Stimulated activated CD8-positive, alpha-beta memory T cell treated with anti-CD3 and anti-CD28 coated beads, Interleukin-7, amount 100 ng/mL, for 48 hours (primary cell): ENCODE measurements at regions not wholly inside any gene's neighbourhood (a gene's known extent, or its start where the extent isn't known, plus 50 kb on each side); places are given as distances from the start of the nearest gene placed in this dataset.

Experiments used
- DNase-seq, 2 donors: peaks; one replicate each; pipeline ENCODE4 v3.0.0-alpha.2; 2020; ENCODE audit warnings: low read depth in 1 of 2; ENCODE audit errors: extremely low read depth in 1 of 2

DNA sequence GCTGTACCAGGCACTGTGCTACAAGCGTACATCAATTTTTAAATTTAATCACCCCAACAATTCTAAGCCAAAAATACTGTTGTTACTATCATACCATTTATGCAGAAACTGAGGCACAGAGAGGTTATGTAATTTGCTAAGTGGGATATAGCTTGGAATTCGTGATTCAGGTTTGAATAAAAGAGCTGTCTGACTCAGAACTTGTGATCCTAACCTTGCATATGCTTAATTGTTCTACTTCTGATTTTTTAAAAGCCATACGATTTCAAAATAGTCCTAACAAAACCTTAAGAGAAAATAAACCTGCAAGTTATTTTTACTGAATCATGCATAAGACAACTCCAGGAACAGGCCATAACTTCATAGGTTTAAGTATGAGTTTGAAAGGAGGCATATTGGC is 498.0 kb upstream of the CFAP20DC start:
- no peak for DNase-seq

DNA sequence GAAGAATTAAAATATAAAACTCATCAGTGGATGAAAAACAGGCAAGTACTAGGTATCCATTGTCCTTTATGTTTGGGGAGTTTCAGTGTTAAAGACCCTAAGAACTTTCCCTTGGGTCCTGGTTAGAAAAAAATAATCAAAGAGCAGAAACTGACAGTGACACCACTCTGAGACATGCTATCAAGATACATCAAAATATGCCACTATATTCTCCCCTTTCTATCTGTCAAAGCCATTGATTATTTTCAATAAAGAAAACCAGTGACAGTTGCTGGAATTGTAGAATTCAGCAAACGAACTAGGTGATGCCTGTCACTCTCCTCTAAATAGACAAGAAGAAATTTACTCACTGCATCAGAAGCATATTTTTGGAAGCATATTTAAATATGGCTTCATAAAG is 496.7 kb upstream of the CFAP20DC start:
- DNase-seq, result no peak

- DNase-seq, result no peak
Observed at GRCh38 chr3:59545374-59545773, 495.5 kb upstream of the CFAP20DC start.

DNA sequence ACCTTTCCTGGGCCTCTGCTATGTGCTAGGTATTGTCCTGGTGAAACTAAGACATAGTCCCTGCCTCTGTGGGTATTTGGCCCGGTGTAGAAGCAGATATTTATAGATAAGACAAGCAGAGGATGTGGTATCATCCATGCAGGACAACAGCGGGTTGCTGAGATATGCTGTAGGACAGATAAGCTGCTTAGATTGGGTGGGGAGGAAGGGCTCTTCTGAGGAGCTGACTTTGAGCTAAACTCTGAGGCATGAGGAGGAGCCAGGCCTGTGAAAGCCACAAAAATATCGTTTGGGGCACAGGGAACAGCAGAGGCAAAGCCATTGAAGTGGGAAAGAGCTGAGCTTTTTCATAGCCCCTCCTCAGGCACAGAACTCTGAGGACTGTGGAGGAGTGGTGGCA is 492.5 kb upstream of the CFAP20DC start:
- no peak for DNase-seq

DNA sequence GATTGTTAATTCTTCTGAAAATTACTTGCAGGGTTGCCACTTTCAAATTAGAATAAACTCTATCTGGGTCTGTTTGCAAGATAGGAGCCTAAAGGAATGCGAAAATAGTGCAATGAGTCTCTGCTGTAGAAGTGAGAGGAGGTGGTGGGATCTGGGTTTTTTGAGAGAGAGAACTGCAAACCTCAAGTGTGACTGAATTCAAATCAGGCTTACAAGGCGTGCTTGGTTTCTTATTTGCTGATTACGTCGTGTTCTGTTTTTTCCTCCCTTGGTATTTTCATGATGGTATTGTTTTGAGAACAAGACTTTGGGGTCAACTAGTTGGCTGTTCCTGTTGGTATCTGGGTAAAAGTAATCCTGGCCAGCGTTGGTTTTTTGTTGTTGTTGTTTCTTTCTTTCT is 490.9 kb upstream of the CFAP20DC start:
- DNase-seq, result no peak

DNA sequence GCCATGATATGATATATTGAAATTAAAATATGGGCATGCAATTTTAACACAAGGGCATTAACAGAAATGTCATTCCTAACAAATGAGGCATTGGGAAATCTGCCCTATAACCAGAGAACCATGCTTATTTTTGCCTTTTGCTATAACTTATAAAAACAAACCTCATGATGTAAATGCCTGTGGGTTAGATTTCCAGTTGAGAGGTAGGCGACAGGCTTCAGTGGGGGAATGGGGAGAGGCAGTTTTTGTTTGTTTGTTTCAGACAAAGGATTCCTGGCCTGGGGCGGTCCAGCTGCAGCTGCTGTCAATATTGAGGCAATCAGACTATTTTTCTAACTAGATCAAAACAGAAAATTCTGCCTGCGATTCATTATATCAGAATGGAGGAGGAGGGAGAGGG is 490.4 kb upstream of the CFAP20DC start:
- no peak for DNase-seq

GRCh38 chr3:59538753-59539432 is 489.1 kb upstream of the CFAP20DC start:
- DNase-seq, result no peak

- DNase-seq, result no peak
Observed at GRCh38 chr3:59535791-59536221, 486.0 kb upstream of the CFAP20DC start.

DNA sequence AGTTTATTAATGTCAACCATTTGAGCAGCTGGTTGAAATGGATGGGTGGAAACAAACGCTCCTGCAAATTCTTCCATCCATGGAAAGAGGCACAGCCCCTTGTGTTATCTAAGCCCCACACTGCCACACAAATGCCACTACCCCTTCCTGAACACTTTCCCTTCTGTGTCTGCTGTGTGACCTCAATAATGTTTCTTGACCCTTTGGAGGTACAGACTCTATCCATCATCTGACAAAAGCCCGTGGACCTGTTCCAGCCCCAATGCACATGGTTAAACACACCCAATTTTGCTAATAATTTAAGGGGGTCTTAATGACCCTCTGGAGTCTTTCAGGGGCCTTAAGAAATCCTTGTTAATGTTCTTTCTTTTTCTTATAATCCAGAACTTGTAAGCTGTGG is 482.2 kb upstream of the CFAP20DC start:
- DNase-seq, result no peak

DNA sequence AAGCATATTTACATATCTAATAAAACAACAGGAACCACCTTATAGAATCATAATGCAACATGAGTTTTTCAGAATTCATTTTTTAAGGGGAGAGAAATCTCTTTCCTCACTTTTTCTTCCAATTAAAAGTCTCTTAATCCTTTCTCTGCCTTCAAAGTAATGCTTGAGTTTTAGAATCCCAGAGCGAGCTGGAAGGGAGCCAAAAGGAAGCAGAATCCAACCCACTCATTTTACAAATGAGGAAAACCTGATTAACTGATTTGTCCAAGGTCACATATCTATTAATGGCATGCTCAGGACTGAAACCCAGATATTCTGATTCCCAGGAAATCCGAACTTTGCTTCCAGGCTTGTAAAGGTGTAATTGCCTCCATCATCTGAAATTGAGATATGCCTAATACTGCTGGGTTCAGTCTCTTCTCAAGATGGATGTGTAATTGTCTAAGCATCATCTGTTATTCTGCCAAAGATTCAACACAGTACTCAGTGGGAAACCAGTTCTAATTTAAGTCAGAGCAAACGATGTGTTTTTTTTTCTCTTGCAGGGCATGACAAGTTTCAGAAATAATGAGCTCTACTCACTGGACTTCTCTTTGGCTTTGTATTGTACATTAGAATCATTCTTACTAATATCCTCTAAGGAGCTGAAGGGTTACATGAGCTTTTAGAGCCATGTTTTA is 481.4 kb upstream of the CFAP20DC start:
- DNase-seq, result no peak

DNA sequence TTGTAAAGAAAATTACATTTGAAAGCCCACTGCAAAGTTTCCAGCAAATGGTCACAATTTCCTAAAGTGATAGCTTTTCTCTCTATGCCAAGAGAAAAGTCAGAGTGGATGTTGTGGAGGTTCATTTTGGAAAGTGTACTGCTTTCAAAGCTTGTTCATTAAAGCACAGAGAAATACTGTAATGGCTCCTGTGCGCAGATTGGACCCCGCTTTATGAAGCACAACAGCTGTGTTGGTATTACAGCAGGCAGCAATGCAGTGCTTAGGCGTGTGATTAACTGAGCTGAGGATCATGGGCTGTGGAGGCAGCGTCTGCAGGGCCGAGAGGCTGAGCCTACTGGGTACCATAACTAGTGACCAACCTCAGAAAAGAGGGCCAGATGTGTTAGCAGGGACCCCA is 478.4 kb upstream of the CFAP20DC start:
- DNase-seq, result no peak

DNA sequence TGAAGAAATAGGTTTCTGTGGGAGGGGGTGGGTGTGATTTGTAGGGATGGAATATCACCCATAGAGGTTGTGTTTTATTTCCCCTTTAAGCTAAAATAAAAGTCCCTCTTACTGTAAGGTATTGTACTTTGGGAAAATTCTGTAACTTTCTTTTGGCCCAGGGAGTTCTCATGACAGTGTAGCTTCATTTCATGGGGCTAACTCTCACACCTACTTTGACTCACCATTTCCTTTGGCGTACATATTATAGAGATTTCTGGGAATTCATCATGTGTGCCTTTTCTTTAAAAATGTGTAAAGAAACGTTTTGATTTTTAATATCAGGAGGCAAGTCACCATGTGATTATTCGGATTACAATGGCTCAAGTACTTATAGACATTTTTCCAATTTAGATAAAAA is 477.7 kb upstream of the CFAP20DC start:
- DNase-seq, result no peak

GRCh38 chr3:59526999-59527398 is 477.2 kb upstream of the CFAP20DC start:
- DNase-seq, result no peak

DNA sequence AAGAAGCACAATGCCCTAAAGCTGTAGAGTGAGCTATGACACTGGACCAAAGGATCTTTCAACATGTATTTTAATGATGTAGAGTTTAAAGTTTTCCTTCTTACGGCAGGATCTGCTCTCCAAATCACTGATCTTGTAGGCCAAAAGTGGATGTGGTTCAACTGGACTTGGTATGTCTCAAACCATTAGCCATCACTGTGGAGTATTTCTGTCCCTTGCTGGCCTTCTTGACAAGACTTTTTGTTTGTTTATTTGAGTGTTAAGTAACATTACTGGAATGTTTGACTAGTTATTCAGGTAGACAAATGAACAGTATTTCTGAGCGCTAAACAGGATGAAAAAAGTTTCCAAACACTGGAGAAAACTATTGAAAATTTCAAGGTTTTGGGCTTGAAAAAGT is 472.7 kb upstream of the CFAP20DC start:
- no peak for DNase-seq

DNA sequence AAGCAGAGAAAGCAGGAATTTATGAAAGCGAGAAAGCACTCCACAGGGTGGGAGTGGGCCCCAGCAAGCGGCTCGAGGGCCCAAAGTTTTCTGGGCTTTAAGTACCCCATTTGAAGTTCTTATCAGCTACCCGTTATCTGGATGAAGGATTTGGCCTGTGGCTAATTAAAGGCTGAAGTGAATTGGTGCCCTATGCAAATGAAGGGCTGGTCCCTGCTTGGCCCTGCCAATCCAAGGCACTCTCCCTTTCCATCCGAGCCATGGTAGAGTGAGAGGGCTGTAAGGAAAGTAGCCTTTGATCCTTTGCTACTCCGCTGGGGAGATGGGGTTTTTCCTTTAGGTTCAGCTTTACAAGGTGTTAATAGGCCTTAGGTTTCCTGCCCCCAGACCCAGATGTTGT is 469.3 kb upstream of the CFAP20DC start:
- DNase-seq, result no peak

DNA sequence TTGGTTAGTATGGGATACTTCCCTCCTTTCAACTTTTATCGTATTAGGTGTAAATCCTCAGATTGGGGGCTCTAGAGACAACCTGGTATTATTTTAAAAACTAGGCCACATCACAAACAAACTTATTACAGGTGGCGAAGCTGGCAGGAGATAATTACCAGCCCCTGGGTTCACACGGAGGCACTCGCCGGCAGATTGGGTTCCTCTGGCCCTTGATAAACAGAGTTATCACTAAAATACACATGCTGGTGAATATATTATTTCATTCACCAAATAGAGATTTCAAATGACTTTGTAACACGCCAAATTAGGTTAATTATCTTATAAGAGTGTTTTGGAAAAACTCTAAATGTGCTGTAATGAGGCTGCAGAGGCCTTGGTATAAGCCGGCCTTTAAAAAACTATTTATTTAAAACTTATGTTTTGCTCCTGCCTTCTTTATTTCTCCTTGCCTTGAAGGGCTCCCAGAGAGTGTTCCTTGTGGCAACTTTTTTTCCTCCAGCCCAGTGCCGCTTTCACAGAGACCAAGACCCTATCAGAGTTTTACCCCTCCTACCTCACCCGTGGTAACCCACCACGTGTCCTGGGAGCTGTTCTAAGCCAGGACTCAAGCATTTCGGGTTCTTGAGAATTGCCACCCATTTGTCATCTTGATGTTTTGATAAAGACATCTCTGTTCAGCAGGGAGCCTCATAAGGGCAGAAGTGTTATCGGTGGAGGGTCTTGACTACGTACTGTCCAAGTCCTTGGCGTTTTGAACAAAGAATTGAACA is 468.6 kb upstream of the CFAP20DC start:
- no peak for DNase-seq

- DNase-seq, result no peak
Observed at GRCh38 chr3:59517388-59517787, 467.6 kb upstream of the CFAP20DC start.

DNA sequence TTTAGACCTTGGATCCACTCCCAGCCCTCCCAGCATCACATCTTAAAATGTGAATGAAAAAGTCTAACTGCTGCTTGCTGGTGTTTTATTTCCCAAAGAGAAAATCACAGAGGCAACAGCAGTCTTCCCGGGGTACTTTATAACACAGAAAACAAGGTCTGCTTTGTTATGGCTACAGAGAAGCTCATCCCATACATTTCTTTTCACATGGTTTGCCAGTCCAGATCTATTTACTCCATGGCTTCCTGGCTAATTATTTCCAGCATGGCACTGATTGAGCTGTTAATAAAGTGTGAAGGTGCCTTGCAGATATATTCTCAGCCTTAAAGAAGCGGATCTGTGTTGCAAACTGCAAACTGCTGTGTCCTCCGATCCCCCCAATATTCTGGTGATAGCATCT is 466.1 kb upstream of the CFAP20DC start:
- DNase-seq, result no peak

DNA sequence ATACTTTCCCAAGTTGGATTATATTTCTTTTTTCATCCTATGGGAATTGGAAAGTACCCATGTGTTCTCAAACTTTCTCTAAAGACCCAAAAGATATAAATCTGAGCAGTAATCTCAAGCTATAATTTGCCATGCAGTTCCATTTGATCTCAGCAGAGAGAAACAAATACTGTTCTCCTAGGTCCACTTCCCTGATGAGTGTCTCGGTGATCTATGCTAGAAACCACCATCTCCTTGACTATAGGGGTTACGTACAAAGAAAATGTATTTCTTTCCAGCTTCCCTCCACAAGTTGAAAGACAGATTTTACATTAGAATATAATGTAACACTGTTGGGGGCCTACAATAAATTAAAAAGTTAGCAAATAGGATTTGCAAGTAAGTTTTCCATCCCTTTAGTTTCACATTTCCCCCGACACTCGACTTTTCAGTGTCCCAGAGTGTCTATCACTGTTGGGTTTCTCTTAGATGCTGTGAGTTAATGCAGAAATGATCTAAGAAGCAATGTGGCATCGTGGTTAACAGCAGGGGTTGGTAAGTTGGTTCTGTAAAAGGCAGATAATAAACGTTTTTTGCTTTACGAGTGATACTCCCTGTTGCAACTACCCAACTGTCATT is 465.1 kb upstream of the CFAP20DC start:
- DNase-seq, result no peak

GRCh38 chr3:59513570-59513969 is 463.7 kb upstream of the CFAP20DC start:
- no peak for DNase-seq

- no peak for DNase-seq
Observed at GRCh38 chr3:59512066-59512465, 462.2 kb upstream of the CFAP20DC start.

GRCh38 chr3:59510576-59510975 is 460.8 kb upstream of the CFAP20DC start:
- DNase-seq, result no peak
